ENCODE measurements at regions not wholly inside any gene's neighbourhood (a gene's known extent, or its start where the extent isn't known, plus 50 kb on each side); places are given as distances from the start of the nearest gene placed in this dataset.

GRCh38 chr5:103927739-103928138 lies 365.1 kb upstream of the NUDT12 start:
- TF ChIP-seq ARNTL (CRISPR knock-in tag; IDR thresholded peaks at IDR 0.05; ENCODE audit: borderline replicate concordance, low read depth) (no peak), CSRNP3 (CRISPR knock-in tag; IDR thresholded peaks at IDR 0.05) (no peak), ZFP30 (CRISPR knock-in tag; IDR thresholded peaks at IDR 0.05) (no peak), PATZ1 (CRISPR knock-in tag; IDR thresholded peaks at IDR 0.05; ENCODE audit: borderline replicate concordance) (no peak), TSHZ2 (CRISPR knock-in tag; IDR thresholded peaks at IDR 0.05) (no peak), TOX (CRISPR knock-in tag; IDR thresholded peaks at IDR 0.05; ENCODE audit: borderline replicate concordance) (no peak), ESRRG (CRISPR knock-in tag; IDR thresholded peaks at IDR 0.05) (no peak), ZNF8 (CRISPR knock-in tag; IDR thresholded peaks at IDR 0.05) (no peak), CSDC2 (CRISPR knock-in tag; IDR thresholded peaks at IDR 0.05) (no peak), POU6F1 (CRISPR knock-in tag; IDR thresholded peaks at IDR 0.05; ENCODE audit: borderline replicate concordance, low read depth) (no peak), RARB (CRISPR knock-in tag; IDR thresholded peaks at IDR 0.05) (no peak), TCF4 (CRISPR knock-in tag; IDR thresholded peaks at IDR 0.05; ENCODE audit: borderline replicate concordance) (no peak)
